ENCODE measurements at regions not wholly inside any gene's neighbourhood (a gene's known extent, or its start where the extent isn't known, plus 50 kb on each side); places are given as distances from the start of the nearest gene placed in this dataset.

GRCh38 chr5:74423383-74423782 is 217.1 kb downstream of the ENC1 start:
- TF ChIP-seq POLR2A (IDR thresholded peaks at IDR 0.05; ENCODE audit: borderline replicate concordance, extremely low read depth, insufficient read depth, insufficient read length), result no peak
- TF ChIP-seq, protein P1, sequence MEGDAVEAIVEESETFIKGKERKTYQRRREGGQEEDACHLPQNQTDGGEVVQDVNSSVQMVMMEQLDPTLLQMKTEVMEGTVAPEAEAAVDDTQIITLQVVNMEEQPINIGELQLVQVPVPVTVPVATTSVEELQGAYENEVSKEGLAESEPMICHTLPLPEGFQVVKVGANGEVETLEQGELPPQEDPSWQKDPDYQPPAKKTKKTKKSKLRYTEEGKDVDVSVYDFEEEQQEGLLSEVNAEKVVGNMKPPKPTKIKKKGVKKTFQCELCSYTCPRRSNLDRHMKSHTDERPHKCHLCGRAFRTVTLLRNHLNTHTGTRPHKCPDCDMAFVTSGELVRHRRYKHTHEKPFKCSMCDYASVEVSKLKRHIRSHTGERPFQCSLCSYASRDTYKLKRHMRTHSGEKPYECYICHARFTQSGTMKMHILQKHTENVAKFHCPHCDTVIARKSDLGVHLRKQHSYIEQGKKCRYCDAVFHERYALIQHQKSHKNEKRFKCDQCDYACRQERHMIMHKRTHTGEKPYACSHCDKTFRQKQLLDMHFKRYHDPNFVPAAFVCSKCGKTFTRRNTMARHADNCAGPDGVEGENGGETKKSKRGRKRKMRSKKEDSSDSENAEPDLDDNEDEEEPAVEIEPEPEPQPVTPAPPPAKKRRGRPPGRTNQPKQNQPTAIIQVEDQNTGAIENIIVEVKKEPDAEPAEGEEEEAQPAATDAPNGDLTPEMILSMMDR (IDR thresholded peaks at IDR 0.05 in 2 of 3, conservative IDR thresholded peaks at IDR 0.05 in 1 of 3; ENCODE audit: borderline replicate concordance in 1 of 3, insufficient read depth in 1 of 3, low read depth in 2 of 3, low read length in 2 of 3), result no peak
- TF ChIP-seq, protein P2, sequence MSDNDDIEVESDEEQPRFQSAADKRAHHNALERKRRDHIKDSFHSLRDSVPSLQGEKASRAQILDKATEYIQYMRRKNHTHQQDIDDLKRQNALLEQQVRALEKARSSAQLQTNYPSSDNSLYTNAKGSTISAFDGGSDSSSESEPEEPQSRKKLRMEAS (IDR thresholded peaks at IDR 0.05), result no peak
- no peak for TF ChIP-seq POLR2AphosphoS5 (IDR thresholded peaks at IDR 0.05; ENCODE audit: low read depth, low read length)
- TF ChIP-seq, protein P3, sequence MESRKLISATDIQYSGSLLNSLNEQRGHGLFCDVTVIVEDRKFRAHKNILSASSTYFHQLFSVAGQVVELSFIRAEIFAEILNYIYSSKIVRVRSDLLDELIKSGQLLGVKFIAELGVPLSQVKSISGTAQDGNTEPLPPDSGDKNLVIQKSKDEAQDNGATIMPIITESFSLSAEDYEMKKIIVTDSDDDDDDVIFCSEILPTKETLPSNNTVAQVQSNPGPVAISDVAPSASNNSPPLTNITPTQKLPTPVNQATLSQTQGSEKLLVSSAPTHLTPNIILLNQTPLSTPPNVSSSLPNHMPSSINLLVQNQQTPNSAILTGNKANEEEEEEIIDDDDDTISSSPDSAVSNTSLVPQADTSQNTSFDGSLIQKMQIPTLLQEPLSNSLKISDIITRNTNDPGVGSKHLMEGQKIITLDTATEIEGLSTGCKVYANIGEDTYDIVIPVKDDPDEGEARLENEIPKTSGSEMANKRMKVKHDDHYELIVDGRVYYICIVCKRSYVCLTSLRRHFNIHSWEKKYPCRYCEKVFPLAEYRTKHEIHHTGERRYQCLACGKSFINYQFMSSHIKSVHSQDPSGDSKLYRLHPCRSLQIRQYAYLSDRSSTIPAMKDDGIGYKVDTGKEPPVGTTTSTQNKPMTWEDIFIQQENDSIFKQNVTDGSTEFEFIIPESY (IDR thresholded peaks at IDR 0.05; ENCODE audit: extremely low read depth, insufficient replicate concordance, low read length), result no peak
- no peak for TF ChIP-seq ELF1 (IDR thresholded peaks at IDR 0.05; ENCODE audit: borderline replicate concordance, low read depth)
- no peak for TF ChIP-seq EGR1 (IDR thresholded peaks at IDR 0.05; ENCODE audit: low read depth)
- no peak for TF ChIP-seq ZNF274 (IDR thresholded peaks at IDR 0.05; ENCODE audit: low read depth, low read length)
- TF ChIP-seq YY1 (IDR thresholded peaks at IDR 0.05; ENCODE audit: extremely low read depth, insufficient replicate concordance, low read depth, low read length), result no peak
- no peak for TF ChIP-seq TCF7L2 (IDR thresholded peaks at IDR 0.05; ENCODE audit: borderline replicate concordance, extremely low read depth, insufficient read depth, insufficient read length)
